ENCODE measurements at regions not wholly inside any gene's neighbourhood (a gene's known extent, or its start where the extent isn't known, plus 50 kb on each side); places are given as distances from the start of the nearest gene placed in this dataset.

- no peak for DNase-seq
These were observed 293.5 kb downstream of the KBTBD8 start for GRCh38 chr3:67291287-67292252.

GRCh38 chr3:67292356-67293121 lies 294.4 kb downstream of the KBTBD8 start:
- no peak for DNase-seq

- DNase-seq, result no peak
These were observed 296.2 kb downstream of the KBTBD8 start for GRCh38 chr3:67294341-67294740.

GRCh38 chr3:67296039-67296892 lies 298.2 kb downstream of the KBTBD8 start:
- DNase-seq, result no peak

GRCh38 chr3:67297715-67298475 lies 299.8 kb downstream of the KBTBD8 start:
- no peak for DNase-seq

- DNase-seq, result no peak
These were observed 303.4 kb downstream of the KBTBD8 start for GRCh38 chr3:67301556-67301955.

- no peak for DNase-seq
These were observed 304.4 kb downstream of the KBTBD8 start for GRCh38 chr3:67302489-67302888.

GRCh38 chr3:67305160-67305559 lies 307.1 kb downstream of the KBTBD8 start:
- no peak for DNase-seq

- no peak for DNase-seq
These were observed 307.8 kb downstream of the KBTBD8 start for GRCh38 chr3:67305922-67306321.

- no peak for DNase-seq
These were observed 313.3 kb downstream of the KBTBD8 start for GRCh38 chr3:67311440-67311839.

GRCh38 chr3:67312155-67312554 lies 314.0 kb downstream of the KBTBD8 start:
- no peak for DNase-seq

- DNase-seq, result no peak
These were observed 320.1 kb downstream of the KBTBD8 start for GRCh38 chr3:67318162-67318561.

GRCh38 chr3:67324554-67324953 lies 326.4 kb downstream of the KBTBD8 start:
- no peak for DNase-seq

Data from NCI-H1694 treated with DMSO at 0.1 percent for 48 hours (cell line).